GM12873 (cell line): ENCODE measurements at regions not wholly inside any gene's neighbourhood (a gene's known extent, or its start where the extent isn't known, plus 50 kb on each side); places are given as distances from the start of the nearest gene placed in this dataset.

ENCODE experiments used
- CTCF ChIP-seq: IDR thresholded peaks from 2 replicates; pipeline ENCODE4 v1.5.1; 2012; ENCODE audit warnings: low read depth, mild to moderate bottlenecking, moderate library complexity, low read length, control low read depth; ENCODE audit not compliant: insufficient read depth; ENCODE audit errors: missing control alignments

GRCh38 chr4:96630839-96631238 lies 790.9 kb downstream of the PDHA2 start:
- TF ChIP-seq CTCF: no peak

DNA sequence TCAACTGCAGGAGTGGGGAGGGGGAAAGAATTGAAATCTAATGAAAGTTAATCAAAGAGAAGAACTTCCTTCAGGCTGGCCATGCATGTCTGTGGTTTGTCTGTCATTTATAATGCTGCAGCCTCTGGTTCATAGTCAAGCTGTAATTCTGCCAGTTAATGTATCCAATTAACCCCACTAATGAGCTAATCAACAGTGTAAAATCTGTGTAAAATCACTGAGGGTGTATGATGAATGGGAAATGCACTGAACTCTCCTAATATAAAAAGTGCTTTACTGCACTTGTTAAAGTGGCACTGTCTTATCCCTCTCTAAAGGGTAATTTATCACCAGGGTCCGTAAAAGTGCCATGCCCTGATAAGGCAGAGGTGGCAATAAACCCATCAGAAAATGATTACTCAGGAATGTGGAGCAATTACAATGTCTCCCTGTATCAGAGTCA lies 798.1 kb downstream of the PDHA2 start:
- no peak for TF ChIP-seq CTCF

DNA sequence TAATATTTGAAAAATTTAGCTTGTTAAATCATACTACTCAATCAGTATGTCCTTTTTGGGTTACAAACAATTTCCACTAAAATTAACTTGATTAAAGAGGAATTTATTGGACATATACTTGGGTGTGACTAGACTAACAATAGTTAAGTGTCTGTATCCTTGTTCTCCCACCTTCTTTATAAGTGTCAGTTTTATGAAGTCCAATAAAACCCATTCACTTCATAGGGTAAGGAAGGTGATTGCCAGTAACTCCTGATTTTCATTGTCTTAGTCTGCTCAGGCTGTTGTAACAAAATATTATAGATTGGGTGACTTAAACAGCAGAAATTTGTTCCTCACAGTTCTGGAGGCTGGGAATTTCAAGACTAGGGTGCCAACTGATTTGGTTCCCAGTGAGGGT lies 800.0 kb downstream of the PDHA2 start:
- no peak for TF ChIP-seq CTCF

DNA sequence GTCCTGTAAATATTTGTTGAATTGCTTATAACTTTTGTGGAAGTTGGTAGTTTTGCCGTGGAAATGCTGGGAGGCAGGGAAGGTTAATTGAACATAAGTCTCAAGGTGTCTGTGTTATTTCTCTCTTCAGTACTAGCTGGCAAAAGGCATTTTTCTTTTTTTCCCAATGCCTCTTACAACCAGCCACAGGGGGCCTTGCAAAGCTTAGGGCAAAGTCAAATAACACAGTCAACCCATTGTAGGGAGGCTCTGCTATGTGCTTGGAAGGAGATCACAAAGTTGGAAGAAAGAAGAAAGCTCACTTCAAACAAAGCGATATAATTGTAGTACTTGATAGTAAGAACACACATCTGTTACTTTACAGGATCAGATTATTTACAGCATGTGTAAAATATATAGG lies 802.6 kb downstream of the PDHA2 start:
- no peak for TF ChIP-seq CTCF

- TF ChIP-seq CTCF: no peak
These were observed 806.3 kb downstream of the PDHA2 start for GRCh38 chr4:96646146-96646545.

DNA sequence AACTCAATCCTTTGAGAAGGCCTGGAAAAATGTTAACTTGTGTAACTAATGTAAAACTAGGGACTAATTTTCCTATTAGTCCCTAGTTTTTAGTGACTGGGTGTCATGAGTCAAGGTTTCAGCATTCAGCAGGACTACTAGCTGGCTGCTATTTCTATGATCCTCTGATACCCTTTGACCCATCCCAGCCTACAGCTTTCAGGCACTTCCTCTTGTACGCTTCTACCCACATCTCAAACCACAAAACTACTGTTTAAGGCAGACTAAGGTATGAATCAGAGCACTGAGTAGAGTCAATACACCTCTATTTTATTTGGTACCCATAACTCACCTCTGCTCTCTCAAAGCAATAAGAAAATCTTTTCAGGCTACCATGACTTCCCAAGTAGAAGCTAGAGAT lies 809.6 kb downstream of the PDHA2 start:
- TF ChIP-seq CTCF: no peak

DNA sequence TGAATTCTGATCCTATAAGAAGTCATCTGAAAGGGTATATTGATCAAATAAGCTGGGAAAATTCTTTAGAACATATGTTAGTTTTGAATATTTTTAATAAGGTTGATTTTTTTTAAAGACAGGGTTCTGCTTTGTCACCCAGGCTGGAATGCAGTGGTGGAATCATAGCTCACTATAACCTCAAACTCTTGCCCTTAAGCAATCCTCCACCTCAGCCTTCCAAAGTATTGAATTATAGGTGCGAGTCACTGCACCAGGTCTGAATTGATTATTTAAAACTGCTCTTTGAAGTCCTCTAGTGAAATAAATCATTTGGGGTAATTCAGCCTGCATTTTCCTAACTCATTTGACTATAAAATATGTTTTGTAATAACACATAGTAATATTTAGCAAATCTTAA lies 812.3 kb downstream of the PDHA2 start:
- TF ChIP-seq CTCF: no peak
